ENCODE measurements at regions not wholly inside any gene's neighbourhood (a gene's known extent, or its start where the extent isn't known, plus 50 kb on each side); places are given as distances from the start of the nearest gene placed in this dataset.

DNA sequence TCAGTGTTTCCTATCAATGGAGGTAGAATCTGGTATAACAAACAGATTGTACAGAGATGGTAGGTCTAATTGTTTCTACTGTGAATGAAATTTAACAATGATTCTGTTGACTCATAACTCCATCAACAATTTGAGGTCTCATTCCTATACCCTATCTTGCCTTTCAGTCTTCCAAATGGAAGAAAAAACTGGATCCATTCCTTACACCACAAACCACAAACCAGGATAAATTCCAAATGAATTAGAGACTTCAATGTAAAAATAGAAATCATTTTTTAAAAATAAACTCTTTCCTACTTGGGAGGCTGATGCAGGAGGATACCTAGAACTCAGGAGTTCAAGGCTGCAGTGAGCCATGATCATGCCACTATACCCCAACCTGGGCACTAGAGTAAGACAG, 114.4 kb upstream of the WDR44 start:
- Histone ChIP-seq H3K4me3 (ENCODE audit: control extremely low read depth in 1 of 5, extremely low read depth in 1 of 5, insufficient read depth in 1 of 5, low read depth in 2 of 5, low read length in 4 of 5) (no peak overlapping the region), H3K79me2 (ENCODE audit: control insufficient read depth, insufficient read depth, low read length) (no peaks in the 10 kb centered on the region), H4K20me1 (ENCODE audit: control insufficient read depth, insufficient read depth, low read length, poor library complexity, severe bottlenecking) (no peaks in the 10 kb centered on the region), H3K27ac (ENCODE audit: low read length in 2 of 2) (no peak overlapping the region), H3K4me2 (replicated peaks; ENCODE audit: low read depth, low read length, poor library complexity, severe bottlenecking) (no peak overlapping the region), H3K36me3 (replicated peaks in 1 of 2; ENCODE audit: control extremely low read depth in 1 of 2, control insufficient read depth in 1 of 2, extremely low read depth in 1 of 2, insufficient read depth in 2 of 2, low read length in 1 of 2) (no peaks in the 10 kb centered on the region), H3K4me1 (ENCODE audit: control insufficient read depth in 2 of 2, insufficient read depth in 2 of 2, low read length in 2 of 2) (no peaks in the 10 kb centered on the region), H3K9ac (ENCODE audit: low read length) (no peak overlapping the region), H3K9me3 (ENCODE audit: control extremely low read depth in 1 of 3, control insufficient read depth in 2 of 3, insufficient read depth in 1 of 3, low read length in 2 of 3) (no peaks in the 10 kb centered on the region), H3K27me3 (replicated peaks in 1 of 4; ENCODE audit: control extremely low read depth in 1 of 4, control insufficient read depth in 3 of 4, insufficient read depth in 4 of 4, low read length in 3 of 4) (no peaks in the 10 kb centered on the region), H2AFZ (ENCODE audit: insufficient read depth, low read depth, low read length, poor library complexity, severe bottlenecking) (no peak overlapping the region)
- ATAC-seq (ENCODE audit: low read depth), result no peak
- H3K4me3 Mint-ChIP-seq, result no peak overlapping the region
- intact Hi-C loops (cut with micrococcal nuclease), result no loop called here
- DNase-seq, result no peak
- H3K9me3 Mint-ChIP-seq (ENCODE audit: insufficient read depth), result no peaks in the 10 kb centered on the region
- CTCF ChIA-PET, result no interaction called here
- H3K4me1 Mint-ChIP-seq, result no peaks in the 10 kb centered on the region
- POLR2A ChIA-PET, result no interaction called here
- no peak overlapping the region for H3K27ac Mint-ChIP-seq
- TF ChIP-seq, protein P1, sequence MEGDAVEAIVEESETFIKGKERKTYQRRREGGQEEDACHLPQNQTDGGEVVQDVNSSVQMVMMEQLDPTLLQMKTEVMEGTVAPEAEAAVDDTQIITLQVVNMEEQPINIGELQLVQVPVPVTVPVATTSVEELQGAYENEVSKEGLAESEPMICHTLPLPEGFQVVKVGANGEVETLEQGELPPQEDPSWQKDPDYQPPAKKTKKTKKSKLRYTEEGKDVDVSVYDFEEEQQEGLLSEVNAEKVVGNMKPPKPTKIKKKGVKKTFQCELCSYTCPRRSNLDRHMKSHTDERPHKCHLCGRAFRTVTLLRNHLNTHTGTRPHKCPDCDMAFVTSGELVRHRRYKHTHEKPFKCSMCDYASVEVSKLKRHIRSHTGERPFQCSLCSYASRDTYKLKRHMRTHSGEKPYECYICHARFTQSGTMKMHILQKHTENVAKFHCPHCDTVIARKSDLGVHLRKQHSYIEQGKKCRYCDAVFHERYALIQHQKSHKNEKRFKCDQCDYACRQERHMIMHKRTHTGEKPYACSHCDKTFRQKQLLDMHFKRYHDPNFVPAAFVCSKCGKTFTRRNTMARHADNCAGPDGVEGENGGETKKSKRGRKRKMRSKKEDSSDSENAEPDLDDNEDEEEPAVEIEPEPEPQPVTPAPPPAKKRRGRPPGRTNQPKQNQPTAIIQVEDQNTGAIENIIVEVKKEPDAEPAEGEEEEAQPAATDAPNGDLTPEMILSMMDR (IDR thresholded peaks at IDR 0.05), result no peak
- TF ChIP-seq EZH2 (IDR thresholded peaks at IDR 0.05; ENCODE audit: borderline replicate concordance, insufficient read depth, low read depth, low read length, poor library complexity, severe bottlenecking), result no peak
- no peaks in the 10 kb centered on the region for H3K27me3 Mint-ChIP-seq

- H3K27ac ChIP-seq (ENCODE audit: low read length in 2 of 2), result no peak overlapping the region
- no peak overlapping the region for H3K9ac ChIP-seq (ENCODE audit: low read length)
- intact Hi-C loops (cut with micrococcal nuclease), result no loop called here
- no peaks in the 10 kb centered on the region for H3K79me2 ChIP-seq (ENCODE audit: control insufficient read depth, insufficient read depth, low read length)
- no peaks in the 10 kb centered on the region for H4K20me1 ChIP-seq (ENCODE audit: control insufficient read depth, insufficient read depth, low read length, poor library complexity, severe bottlenecking)
- H3K4me3 ChIP-seq (ENCODE audit: control extremely low read depth in 1 of 5, extremely low read depth in 1 of 5, insufficient read depth in 1 of 5, low read depth in 2 of 5, low read length in 4 of 5), result no peak overlapping the region
- Mint-ChIP-seq H3K27ac (no peak overlapping the region), H3K27me3 (peaks cover 6% of the 10 kb centered on the region), H3K9me3 (ENCODE audit: insufficient read depth) (no peaks in the 10 kb centered on the region), H3K4me3 (no peak overlapping the region), H3K4me1 (no peaks in the 10 kb centered on the region)
- ChIA-PET CTCF (no interaction called here), POLR2A (no interaction called here)
- no peaks in the 10 kb centered on the region for H3K27me3 ChIP-seq (replicated peaks in 1 of 4; ENCODE audit: control extremely low read depth in 1 of 4, control insufficient read depth in 3 of 4, insufficient read depth in 4 of 4, low read length in 3 of 4)
- no peak for TF ChIP-seq EZH2 (IDR thresholded peaks at IDR 0.05; ENCODE audit: borderline replicate concordance, insufficient read depth, low read depth, low read length, poor library complexity, severe bottlenecking)
- TF ChIP-seq, protein P1 (IDR thresholded peaks at IDR 0.05), result no peak
- H3K9me3 ChIP-seq (ENCODE audit: control extremely low read depth in 1 of 3, control insufficient read depth in 2 of 3, insufficient read depth in 1 of 3, low read length in 2 of 3), result peaks cover 0 to 6% (median 0%) of the 10 kb centered on the region in 3 donors
- no peaks in the 10 kb centered on the region for H3K36me3 ChIP-seq (replicated peaks in 1 of 2; ENCODE audit: control extremely low read depth in 1 of 2, control insufficient read depth in 1 of 2, extremely low read depth in 1 of 2, insufficient read depth in 2 of 2, low read length in 1 of 2)
- no peaks in the 10 kb centered on the region for H3K4me1 ChIP-seq (ENCODE audit: control insufficient read depth in 2 of 2, insufficient read depth in 2 of 2, low read length in 2 of 2)
- no CpG with 5 or more reads among the region's 2 CpGs for WGBS (ENCODE audit: insufficient coverage)
- no peak overlapping the region for H3K4me2 ChIP-seq (replicated peaks; ENCODE audit: low read depth, low read length, poor library complexity, severe bottlenecking)
- ATAC-seq (ENCODE audit: low read depth) (no peak), DNase-seq (no peak)
- H2AFZ ChIP-seq (ENCODE audit: insufficient read depth, low read depth, low read length, poor library complexity, severe bottlenecking), result no peak overlapping the region
Observed at GRCh38 chrX:118239178-118239870, 106.6 kb upstream of the WDR44 start.

All from B cell (primary cell).